ENCODE measurements at regions not wholly inside any gene's neighbourhood (a gene's known extent, or its start where the extent isn't known, plus 50 kb on each side); places are given as distances from the start of the nearest gene placed in this dataset.

GRCh38 chr3:81354119-81354518 is 407.3 kb downstream of the GBE1 start:
- intact Hi-C loops (cut with micrococcal nuclease; ENCODE audit: unreplicated experiment), result no loop called here
- TF ChIP-seq SIN3A (IDR thresholded peaks at IDR 0.05; ENCODE audit: borderline replicate concordance, insufficient read depth, low read depth, low read length), result no peak
- no peak for TF ChIP-seq TCF7L2 (IDR thresholded peaks at IDR 0.05; ENCODE audit: low read depth, low read length)
- no peak overlapping the region for H3K27ac ChIP-seq (ENCODE audit: low read length)
- in situ Hi-C loops (cut with HindIII; ENCODE audit: low pct_unique_long_range_greater_than_20kb, low sequenced_read_pairs), result no loop called here
- no peak overlapping the region for H3K4me3 ChIP-seq (ENCODE audit: low read depth in 2 of 2, low read length in 2 of 2)
- ChIA-PET POLR2A (no interaction called here), CTCF (no interaction called here)
- ATAC-seq (no peak), DNase-seq (ENCODE audit: low read depth, low spot score) (no peak)
- no peaks in the 10 kb centered on the region for H3K4me1 ChIP-seq (ENCODE audit: control insufficient read depth, insufficient read depth, low read length)
- H3K36me3 ChIP-seq (ENCODE audit: control insufficient read depth, insufficient read depth, low read length), result no peaks in the 10 kb centered on the region
- H3K27me3 ChIP-seq (ENCODE audit: control insufficient read depth, insufficient read depth, low read length), result no peaks in the 10 kb centered on the region
- BruUV-seq (replicated peaks), result no TSS peak
- H3K9me3 ChIP-seq (ENCODE audit: control insufficient read depth, insufficient read depth, low read depth, low read length), result no peaks in the 10 kb centered on the region

DNA sequence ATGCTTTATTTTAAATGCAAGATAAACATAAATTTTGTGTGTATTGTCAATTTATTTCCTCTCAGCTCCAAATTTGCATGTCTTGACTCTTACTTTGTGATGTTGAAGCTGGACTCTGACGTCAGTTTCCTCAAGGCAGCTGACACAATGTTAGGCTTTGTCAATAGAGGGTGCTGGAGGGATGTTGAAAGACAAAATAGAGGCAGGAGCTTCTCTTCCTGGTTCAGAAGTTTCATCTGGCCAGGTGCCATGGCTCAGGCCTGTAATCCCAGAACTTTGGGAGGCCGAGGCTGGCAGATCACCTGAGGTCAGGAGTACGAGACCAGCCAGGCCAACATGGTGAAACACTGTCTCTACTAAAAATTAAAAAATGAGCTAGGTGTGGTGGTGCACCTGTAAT is 408.6 kb downstream of the GBE1 start:
- in situ Hi-C loops (cut with HindIII; ENCODE audit: low pct_unique_long_range_greater_than_20kb, low sequenced_read_pairs), result no loop called here
- ChIA-PET CTCF (no interaction called here), POLR2A (no interaction called here)
- no peaks in the 10 kb centered on the region for H3K36me3 ChIP-seq (ENCODE audit: control insufficient read depth, insufficient read depth, low read length)
- no peak overlapping the region for H3K27ac ChIP-seq (ENCODE audit: low read length)
- H3K9me3 ChIP-seq (ENCODE audit: control insufficient read depth, insufficient read depth, low read depth, low read length), result no peaks in the 10 kb centered on the region
- no peak for TF ChIP-seq SIN3A (IDR thresholded peaks at IDR 0.05; ENCODE audit: borderline replicate concordance, insufficient read depth, low read depth, low read length)
- TF ChIP-seq, protein P1, sequence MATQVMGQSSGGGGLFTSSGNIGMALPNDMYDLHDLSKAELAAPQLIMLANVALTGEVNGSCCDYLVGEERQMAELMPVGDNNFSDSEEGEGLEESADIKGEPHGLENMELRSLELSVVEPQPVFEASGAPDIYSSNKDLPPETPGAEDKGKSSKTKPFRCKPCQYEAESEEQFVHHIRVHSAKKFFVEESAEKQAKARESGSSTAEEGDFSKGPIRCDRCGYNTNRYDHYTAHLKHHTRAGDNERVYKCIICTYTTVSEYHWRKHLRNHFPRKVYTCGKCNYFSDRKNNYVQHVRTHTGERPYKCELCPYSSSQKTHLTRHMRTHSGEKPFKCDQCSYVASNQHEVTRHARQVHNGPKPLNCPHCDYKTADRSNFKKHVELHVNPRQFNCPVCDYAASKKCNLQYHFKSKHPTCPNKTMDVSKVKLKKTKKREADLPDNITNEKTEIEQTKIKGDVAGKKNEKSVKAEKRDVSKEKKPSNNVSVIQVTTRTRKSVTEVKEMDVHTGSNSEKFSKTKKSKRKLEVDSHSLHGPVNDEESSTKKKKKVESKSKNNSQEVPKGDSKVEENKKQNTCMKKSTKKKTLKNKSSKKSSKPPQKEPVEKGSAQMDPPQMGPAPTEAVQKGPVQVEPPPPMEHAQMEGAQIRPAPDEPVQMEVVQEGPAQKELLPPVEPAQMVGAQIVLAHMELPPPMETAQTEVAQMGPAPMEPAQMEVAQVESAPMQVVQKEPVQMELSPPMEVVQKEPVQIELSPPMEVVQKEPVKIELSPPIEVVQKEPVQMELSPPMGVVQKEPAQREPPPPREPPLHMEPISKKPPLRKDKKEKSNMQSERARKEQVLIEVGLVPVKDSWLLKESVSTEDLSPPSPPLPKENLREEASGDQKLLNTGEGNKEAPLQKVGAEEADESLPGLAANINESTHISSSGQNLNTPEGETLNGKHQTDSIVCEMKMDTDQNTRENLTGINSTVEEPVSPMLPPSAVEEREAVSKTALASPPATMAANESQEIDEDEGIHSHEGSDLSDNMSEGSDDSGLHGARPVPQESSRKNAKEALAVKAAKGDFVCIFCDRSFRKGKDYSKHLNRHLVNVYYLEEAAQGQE (IDR thresholded peaks at IDR 0.05; ENCODE audit: insufficient read depth in 1 of 2, low read depth in 2 of 2, low read length in 1 of 2), result no peak
- TF ChIP-seq POLR2AphosphoS5 (IDR thresholded peaks at IDR 0.05; ENCODE audit: low read depth, low read length), result no peak
- TF ChIP-seq, protein P2, sequence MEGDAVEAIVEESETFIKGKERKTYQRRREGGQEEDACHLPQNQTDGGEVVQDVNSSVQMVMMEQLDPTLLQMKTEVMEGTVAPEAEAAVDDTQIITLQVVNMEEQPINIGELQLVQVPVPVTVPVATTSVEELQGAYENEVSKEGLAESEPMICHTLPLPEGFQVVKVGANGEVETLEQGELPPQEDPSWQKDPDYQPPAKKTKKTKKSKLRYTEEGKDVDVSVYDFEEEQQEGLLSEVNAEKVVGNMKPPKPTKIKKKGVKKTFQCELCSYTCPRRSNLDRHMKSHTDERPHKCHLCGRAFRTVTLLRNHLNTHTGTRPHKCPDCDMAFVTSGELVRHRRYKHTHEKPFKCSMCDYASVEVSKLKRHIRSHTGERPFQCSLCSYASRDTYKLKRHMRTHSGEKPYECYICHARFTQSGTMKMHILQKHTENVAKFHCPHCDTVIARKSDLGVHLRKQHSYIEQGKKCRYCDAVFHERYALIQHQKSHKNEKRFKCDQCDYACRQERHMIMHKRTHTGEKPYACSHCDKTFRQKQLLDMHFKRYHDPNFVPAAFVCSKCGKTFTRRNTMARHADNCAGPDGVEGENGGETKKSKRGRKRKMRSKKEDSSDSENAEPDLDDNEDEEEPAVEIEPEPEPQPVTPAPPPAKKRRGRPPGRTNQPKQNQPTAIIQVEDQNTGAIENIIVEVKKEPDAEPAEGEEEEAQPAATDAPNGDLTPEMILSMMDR (IDR thresholded peaks at IDR 0.05), result no peak
- TF ChIP-seq TCF7L2 (IDR thresholded peaks at IDR 0.05; ENCODE audit: low read depth, low read length), result no peak
- no peak for ATAC-seq
- no peaks in the 10 kb centered on the region for H3K4me1 ChIP-seq (ENCODE audit: control insufficient read depth, insufficient read depth, low read length)
- intact Hi-C loops (cut with micrococcal nuclease; ENCODE audit: unreplicated experiment), result no loop called here
- H3K4me3 ChIP-seq (ENCODE audit: low read depth in 2 of 2, low read length in 2 of 2), result no peak overlapping the region
- no peaks in the 10 kb centered on the region for H3K27me3 ChIP-seq (ENCODE audit: control insufficient read depth, insufficient read depth, low read length)
- no peak for DNase-seq (ENCODE audit: low read depth, low spot score)
- no TSS peak for BruUV-seq (replicated peaks)

- intact Hi-C loops (cut with micrococcal nuclease; ENCODE audit: unreplicated experiment) (no loop called here), in situ Hi-C loops (cut with HindIII; ENCODE audit: low pct_unique_long_range_greater_than_20kb, low sequenced_read_pairs) (no loop called here)
- H3K36me3 ChIP-seq (ENCODE audit: control insufficient read depth, insufficient read depth, low read length), result no peaks in the 10 kb centered on the region
- ChIA-PET CTCF (no interaction called here), POLR2A (no interaction called here)
- H3K4me1 ChIP-seq (ENCODE audit: control insufficient read depth, insufficient read depth, low read length), result no peaks in the 10 kb centered on the region
- no peaks in the 10 kb centered on the region for H3K27me3 ChIP-seq (ENCODE audit: control insufficient read depth, insufficient read depth, low read length)
- ATAC-seq (no peak), DNase-seq (ENCODE audit: low read depth, low spot score) (no peak)
- H3K4me3 ChIP-seq (ENCODE audit: low read depth in 2 of 2, low read length in 2 of 2), result no peak overlapping the region
- H3K27ac ChIP-seq (ENCODE audit: low read length), result no peak overlapping the region
- H3K9me3 ChIP-seq (ENCODE audit: control insufficient read depth, insufficient read depth, low read depth, low read length), result no peaks in the 10 kb centered on the region
- BruUV-seq (replicated peaks), result no TSS peak
- TF ChIP-seq POLR2AphosphoS5 (IDR thresholded peaks at IDR 0.05; ENCODE audit: low read depth, low read length) (no peak), SIN3A (IDR thresholded peaks at IDR 0.05; ENCODE audit: borderline replicate concordance, insufficient read depth, low read depth, low read length) (no peak), TCF7L2 (IDR thresholded peaks at IDR 0.05; ENCODE audit: low read depth, low read length) (no peak)
- TF ChIP-seq, protein P1 (IDR thresholded peaks at IDR 0.05; ENCODE audit: insufficient read depth in 1 of 2, low read depth in 2 of 2, low read length in 1 of 2), result no peak
- TF ChIP-seq, protein P2 (IDR thresholded peaks at IDR 0.05), result no peak
Measured at GRCh38 chr3:81349816-81350340, 411.6 kb downstream of the GBE1 start.

Measured in Panc1 (cell line).